Right lung (tissue), 2 donors: ENCODE measurements at regions not wholly inside any gene's neighbourhood (a gene's known extent, or its start where the extent isn't known, plus 50 kb on each side); places are given as distances from the start of the nearest gene placed in this dataset.

Source experiments
- DNase-seq, 2 donors: peaks; one replicate each; pipeline ENCODE4 v3.0.0-alpha.2; 2013

GRCh38 chr5:165903835-165904234, 2387.6 kb upstream of the WWC1 start:
- DNase-seq, result no peak

- DNase-seq, result no peak
Measured at GRCh38 chr5:165906871-165907270, 2384.6 kb upstream of the WWC1 start.

- DNase-seq, result no peak
Measured at GRCh38 chr5:165913059-165913458, 2378.4 kb upstream of the WWC1 start.

- no peak for DNase-seq
Measured at GRCh38 chr5:165914456-165914855, 2377.0 kb upstream of the WWC1 start.

- no peak for DNase-seq
Measured at GRCh38 chr5:165919196-165919595, 2372.2 kb upstream of the WWC1 start.

- no peak for DNase-seq
Measured at GRCh38 chr5:165920655-165921054, 2370.8 kb upstream of the WWC1 start.

- no peak for DNase-seq
Measured at GRCh38 chr5:165928971-165929370, 2362.5 kb upstream of the WWC1 start.

- no peak for DNase-seq
Measured at GRCh38 chr5:165940541-165940940, 2350.9 kb upstream of the WWC1 start.

- DNase-seq, result no peak
Measured at GRCh38 chr5:165956854-165957253, 2334.6 kb upstream of the WWC1 start.

- no peak for DNase-seq
Measured at GRCh38 chr5:165981671-165982070, 2309.8 kb upstream of the WWC1 start.

GRCh38 chr5:165996201-165996875, 2295.1 kb upstream of the WWC1 start:
- no peak for DNase-seq

- no peak for DNase-seq
Measured at GRCh38 chr5:165999693-166000320, 2291.6 kb upstream of the WWC1 start.

- peak in 1 of 2 donors; percentile 13 for DNase-seq
Measured at GRCh38 chr5:166004006-166004405, 2287.4 kb upstream of the WWC1 start.

- no peak for DNase-seq
Measured at GRCh38 chr5:166013415-166013814, 2278.0 kb upstream of the WWC1 start.

- DNase-seq, result no peak
Measured at GRCh38 chr5:166014256-166014655, 2277.2 kb upstream of the WWC1 start.

- DNase-seq, result no peak
Measured at GRCh38 chr5:166018716-166019115, 2272.7 kb upstream of the WWC1 start.

- DNase-seq, result no peak
Measured at GRCh38 chr5:166022065-166022464, 2269.4 kb upstream of the WWC1 start.

GRCh38 chr5:166024970-166025369, 2266.5 kb upstream of the WWC1 start:
- DNase-seq, result no peak

GRCh38 chr5:166027582-166027981, 2263.9 kb upstream of the WWC1 start:
- no peak for DNase-seq

- no peak for DNase-seq
Measured at GRCh38 chr5:166031926-166032325, 2259.5 kb upstream of the WWC1 start.

GRCh38 chr5:166032601-166033000, 2258.8 kb upstream of the WWC1 start:
- no peak for DNase-seq

- no peak for DNase-seq
Measured at GRCh38 chr5:166045961-166046360, 2245.5 kb upstream of the WWC1 start.

GRCh38 chr5:166046956-166047355, 2244.5 kb upstream of the WWC1 start:
- no peak for DNase-seq

- no peak for DNase-seq
Measured at GRCh38 chr5:166050531-166050930, 2240.9 kb upstream of the WWC1 start.
